ENCODE measurements at regions not wholly inside any gene's neighbourhood (a gene's known extent, or its start where the extent isn't known, plus 50 kb on each side); places are given as distances from the start of the nearest gene placed in this dataset.

GRCh38 chr1:233443040-233443760 is 115.7 kb downstream of the MAP3K21 start:
- H2AK5ac ChIP-seq (ENCODE audit: low read length, severe bottlenecking): no peak overlapping the region
- no peak overlapping the region for H3K4ac ChIP-seq (ENCODE audit: low read depth in 1 of 2, low read length in 2 of 2)
- no peaks in the 10 kb centered on the region for H3K79me1 ChIP-seq (replicated peaks; ENCODE audit: low read length, poor library complexity, severe bottlenecking)
- H2BK15ac ChIP-seq (ENCODE audit: low read depth, poor library complexity, severe bottlenecking): no peak overlapping the region
- peaks cover 4 to 10% of the 10 kb centered on the region in 2 experiments for H3K27me3 ChIP-seq (ENCODE audit: control insufficient read depth in 1 of 2, insufficient read depth in 1 of 2, low read length in 2 of 2)
- no peak overlapping the region for H3K27ac ChIP-seq (ENCODE audit: low read length, poor library complexity, severe bottlenecking)
- H2BK120ac ChIP-seq (ENCODE audit: low read depth, low read length): no peak overlapping the region
- H3K9me3 ChIP-seq (ENCODE audit: control insufficient read depth, low read length): no peaks in the 10 kb centered on the region
- no peak overlapping the region for H2AFZ ChIP-seq (ENCODE audit: low read depth, low read length)
- no peak overlapping the region for H2BK5ac ChIP-seq (ENCODE audit: low read depth, low read length, poor library complexity, severe bottlenecking)
- H3K14ac ChIP-seq (ENCODE audit: low read length in 2 of 2): no peak overlapping the region
- H2BK12ac ChIP-seq (ENCODE audit: low read length in 2 of 2): no peak overlapping the region
- WGBS: 0% methylated on average over 1 of the region's 2 CpGs
- no peak overlapping the region for H3K9ac ChIP-seq (ENCODE audit: low read length)
- DNase-seq: no peak
- H3K18ac ChIP-seq (ENCODE audit: low read depth in 1 of 2, low read length in 2 of 2): no peak overlapping the region
- H4K91ac ChIP-seq (ENCODE audit: low read length): no peak overlapping the region
- H3K4me2 ChIP-seq (ENCODE audit: low read length, poor library complexity, severe bottlenecking): no peak overlapping the region
- no peaks in the 10 kb centered on the region for H3K4me1 ChIP-seq (ENCODE audit: control insufficient read depth, insufficient read depth, low read depth, low read length)
- no peak overlapping the region for H4K8ac ChIP-seq (ENCODE audit: low read length)
- H3K36me3 ChIP-seq (ENCODE audit: control insufficient read depth in 1 of 2, insufficient read depth in 2 of 2, low read depth in 1 of 2, low read length in 2 of 2): no peaks in the 10 kb centered on the region
- no peak overlapping the region for H3K4me3 ChIP-seq (ENCODE audit: insufficient read depth in 1 of 2, low read depth in 1 of 2, low read length in 2 of 2)
- H3K23ac ChIP-seq (ENCODE audit: low read length in 2 of 2): no peak overlapping the region

DNA sequence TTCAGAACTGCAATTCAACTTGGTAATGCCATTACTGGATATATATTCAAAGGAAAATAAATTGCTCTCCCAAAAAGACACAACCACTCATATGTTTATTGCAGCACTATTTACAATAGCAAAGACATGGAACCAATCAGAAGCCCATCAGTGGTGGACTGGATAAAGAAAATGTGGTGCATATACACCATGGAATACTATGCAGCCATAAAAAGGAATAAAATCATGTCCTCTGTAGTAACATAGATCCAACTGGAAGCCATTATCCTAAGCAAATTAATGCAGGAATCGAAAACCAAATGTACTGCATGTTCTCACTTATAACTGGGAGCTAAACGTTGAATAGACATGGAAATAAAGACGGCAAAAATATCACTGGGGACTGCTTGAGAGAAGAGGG is 117.0 kb downstream of the MAP3K21 start:
- H2AFZ ChIP-seq (ENCODE audit: low read depth, low read length): no peak overlapping the region
- H2BK12ac ChIP-seq (ENCODE audit: low read length in 2 of 2): no peak overlapping the region
- 74% methylated on average over 3 of the region's 3 CpGs for WGBS

GRCh38 chr1:233445737-233446136 is 118.2 kb downstream of the MAP3K21 start:
- no peak overlapping the region for H3K4me3 ChIP-seq (ENCODE audit: insufficient read depth in 1 of 2, low read depth in 1 of 2, low read length in 2 of 2)
- no peak overlapping the region for H2BK120ac ChIP-seq (ENCODE audit: low read depth, low read length)
- no peak overlapping the region for H3K18ac ChIP-seq (ENCODE audit: low read depth in 1 of 2, low read length in 2 of 2)
- no peaks in the 10 kb centered on the region for H3K4me1 ChIP-seq (ENCODE audit: control insufficient read depth, insufficient read depth, low read depth, low read length)
- 82% methylated on average over 6 of the region's 6 CpGs for WGBS
- H2BK15ac ChIP-seq (ENCODE audit: low read depth, poor library complexity, severe bottlenecking): no peak overlapping the region
- no peak overlapping the region for H3K9ac ChIP-seq (ENCODE audit: low read length)
- no peak overlapping the region for H2BK5ac ChIP-seq (ENCODE audit: low read depth, low read length, poor library complexity, severe bottlenecking)
- no peak overlapping the region for H2BK12ac ChIP-seq (ENCODE audit: low read length in 2 of 2)
- no peak overlapping the region for H3K4ac ChIP-seq (ENCODE audit: low read depth in 1 of 2, low read length in 2 of 2)
- no peak overlapping the region for H2AFZ ChIP-seq (ENCODE audit: low read depth, low read length)
- peaks cover 0 to 3% of the 10 kb centered on the region in 2 experiments for H3K27me3 ChIP-seq (ENCODE audit: control insufficient read depth in 1 of 2, insufficient read depth in 1 of 2, low read length in 2 of 2)
- no peak overlapping the region for H3K14ac ChIP-seq (ENCODE audit: low read length in 2 of 2)
- H3K23ac ChIP-seq (ENCODE audit: low read length in 2 of 2): no peak overlapping the region
- H3K36me3 ChIP-seq (ENCODE audit: control insufficient read depth in 1 of 2, insufficient read depth in 2 of 2, low read depth in 1 of 2, low read length in 2 of 2): no peaks in the 10 kb centered on the region
- H4K91ac ChIP-seq (ENCODE audit: low read length): no peak overlapping the region
- H4K8ac ChIP-seq (ENCODE audit: low read length): no peak overlapping the region
- no peak overlapping the region for H2AK5ac ChIP-seq (ENCODE audit: low read length, severe bottlenecking)
- DNase-seq: no peak
- H3K79me1 ChIP-seq (replicated peaks; ENCODE audit: low read length, poor library complexity, severe bottlenecking): no peaks in the 10 kb centered on the region
- no peak overlapping the region for H3K4me2 ChIP-seq (ENCODE audit: low read length, poor library complexity, severe bottlenecking)
- H3K9me3 ChIP-seq (ENCODE audit: control insufficient read depth, low read length): no peaks in the 10 kb centered on the region
- H3K27ac ChIP-seq (ENCODE audit: low read length, poor library complexity, severe bottlenecking): no peak overlapping the region

More for the DNA sequence above, 117.0 kb downstream of the MAP3K21 start:
- H3K36me3 ChIP-seq (ENCODE audit: control insufficient read depth in 1 of 2, insufficient read depth in 2 of 2, low read depth in 1 of 2, low read length in 2 of 2): no peaks in the 10 kb centered on the region
- H3K4me2 ChIP-seq (ENCODE audit: low read length, poor library complexity, severe bottlenecking): no peak overlapping the region
- no peak overlapping the region for H3K18ac ChIP-seq (ENCODE audit: low read depth in 1 of 2, low read length in 2 of 2)
- H2BK120ac ChIP-seq (ENCODE audit: low read depth, low read length): no peak overlapping the region
- H3K9me3 ChIP-seq (ENCODE audit: control insufficient read depth, low read length): no peaks in the 10 kb centered on the region
- H4K8ac ChIP-seq (ENCODE audit: low read length): no peak overlapping the region
- no peaks in the 10 kb centered on the region for H3K79me1 ChIP-seq (replicated peaks; ENCODE audit: low read length, poor library complexity, severe bottlenecking)
- DNase-seq: no peak
- no peak overlapping the region for H3K14ac ChIP-seq (ENCODE audit: low read length in 2 of 2)
- H3K9ac ChIP-seq (ENCODE audit: low read length): no peak overlapping the region
- H3K4me3 ChIP-seq (ENCODE audit: insufficient read depth in 1 of 2, low read depth in 1 of 2, low read length in 2 of 2): no peak overlapping the region
- H2BK5ac ChIP-seq (ENCODE audit: low read depth, low read length, poor library complexity, severe bottlenecking): no peak overlapping the region
- no peak overlapping the region for H2AK5ac ChIP-seq (ENCODE audit: low read length, severe bottlenecking)
- H3K4ac ChIP-seq (ENCODE audit: low read depth in 1 of 2, low read length in 2 of 2): no peak overlapping the region
- no peak overlapping the region for H2BK15ac ChIP-seq (ENCODE audit: low read depth, poor library complexity, severe bottlenecking)
- no peaks in the 10 kb centered on the region for H3K4me1 ChIP-seq (ENCODE audit: control insufficient read depth, insufficient read depth, low read depth, low read length)
- H3K27me3 ChIP-seq (ENCODE audit: control insufficient read depth in 1 of 2, insufficient read depth in 1 of 2, low read length in 2 of 2): peaks cover 0 to 3% of the 10 kb centered on the region in 2 experiments
- no peak overlapping the region for H3K27ac ChIP-seq (ENCODE audit: low read length, poor library complexity, severe bottlenecking)
- H4K91ac ChIP-seq (ENCODE audit: low read length): no peak overlapping the region
- H3K23ac ChIP-seq (ENCODE audit: low read length in 2 of 2): no peak overlapping the region

DNA sequence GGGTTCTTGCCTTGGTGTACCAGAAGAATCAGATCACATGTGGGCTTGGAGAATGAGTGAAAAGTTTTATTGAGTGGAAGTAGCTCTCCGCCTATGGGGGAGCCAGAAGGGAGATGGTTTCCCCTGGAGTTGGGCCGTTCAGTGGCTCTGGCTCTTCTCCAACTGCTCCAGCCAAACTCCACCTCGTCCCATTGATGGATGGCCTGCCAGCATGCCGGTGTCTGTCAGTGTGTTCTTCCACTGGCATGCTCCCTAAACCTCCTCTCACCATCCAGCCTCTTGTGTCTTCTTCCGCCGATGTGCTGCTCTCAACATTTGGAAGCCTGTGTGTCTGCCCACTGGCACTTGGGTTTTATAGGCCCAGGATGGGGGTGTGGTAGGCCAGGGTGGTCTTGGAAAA is 119.4 kb downstream of the MAP3K21 start:
- Histone ChIP-seq H3K4me3 (ENCODE audit: insufficient read depth in 1 of 2, low read depth in 1 of 2, low read length in 2 of 2) (no peak overlapping the region), H4K8ac (ENCODE audit: low read length) (no peak overlapping the region), H3K27ac (ENCODE audit: low read length, poor library complexity, severe bottlenecking) (no peak overlapping the region), H2BK120ac (ENCODE audit: low read depth, low read length) (no peak overlapping the region), H3K4ac (ENCODE audit: low read depth in 1 of 2, low read length in 2 of 2) (no peak overlapping the region), H3K18ac (ENCODE audit: low read depth in 1 of 2, low read length in 2 of 2) (no peak overlapping the region), H3K23ac (ENCODE audit: low read length in 2 of 2) (no peak overlapping the region), H3K27me3 (ENCODE audit: control insufficient read depth in 1 of 2, insufficient read depth in 1 of 2, low read length in 2 of 2) (no peaks in the 10 kb centered on the region), H3K14ac (ENCODE audit: low read length in 2 of 2) (no peak overlapping the region), H3K4me2 (ENCODE audit: low read length, poor library complexity, severe bottlenecking) (no peak overlapping the region), H3K4me1 (ENCODE audit: control insufficient read depth, insufficient read depth, low read depth, low read length) (no peaks in the 10 kb centered on the region), H3K36me3 (ENCODE audit: control insufficient read depth in 1 of 2, insufficient read depth in 2 of 2, low read depth in 1 of 2, low read length in 2 of 2) (no peaks in the 10 kb centered on the region), H2AK5ac (ENCODE audit: low read length, severe bottlenecking) (no peak overlapping the region), H2AFZ (ENCODE audit: low read depth, low read length) (no peak overlapping the region), H2BK15ac (ENCODE audit: low read depth, poor library complexity, severe bottlenecking) (no peak overlapping the region), H3K9me3 (ENCODE audit: control insufficient read depth, low read length) (no peaks in the 10 kb centered on the region), H3K9ac (ENCODE audit: low read length) (no peak overlapping the region), H3K79me1 (replicated peaks; ENCODE audit: low read length, poor library complexity, severe bottlenecking) (no peaks in the 10 kb centered on the region), H2BK5ac (ENCODE audit: low read depth, low read length, poor library complexity, severe bottlenecking) (no peak overlapping the region), H4K91ac (ENCODE audit: low read length) (no peak overlapping the region), H2BK12ac (ENCODE audit: low read length in 2 of 2) (no peak overlapping the region)
- 70% methylated on average over 4 of the region's 6 CpGs for WGBS
- DNase-seq: no peak

All from mesenchymal stem cell (in vitro differentiated cells and primary cell).